Ureter (tissue), 1 donor: ENCODE measurements at regions not wholly inside any gene's neighbourhood (a gene's known extent, or its start where the extent isn't known, plus 50 kb on each side); places are given as distances from the start of the nearest gene placed in this dataset.

Source experiments
- DNase-seq: peaks from one replicate; pipeline ENCODE4 v3.0.0-alpha.2; 2020; ENCODE audit warnings: low spot score
- donor health status: DM: yes; HTN: yes; CAD: no.

- DNase-seq, result no peak
Observed at GRCh38 chr16:54579106-54579728, 292.6 kb upstream of the IRX3 start.

GRCh38 chr16:54577651-54578128, 291.1 kb upstream of the IRX3 start:
- no peak for DNase-seq

- no peak for DNase-seq
Observed at GRCh38 chr16:54576785-54577184, 290.2 kb upstream of the IRX3 start.

- no peak for DNase-seq
Observed at GRCh38 chr16:54568906-54569807, 282.6 kb upstream of the IRX3 start.

GRCh38 chr16:54564841-54565240, 278.3 kb upstream of the IRX3 start:
- DNase-seq, result no peak

GRCh38 chr16:54554581-54554980, 268.0 kb upstream of the IRX3 start:
- no peak for DNase-seq

DNA sequence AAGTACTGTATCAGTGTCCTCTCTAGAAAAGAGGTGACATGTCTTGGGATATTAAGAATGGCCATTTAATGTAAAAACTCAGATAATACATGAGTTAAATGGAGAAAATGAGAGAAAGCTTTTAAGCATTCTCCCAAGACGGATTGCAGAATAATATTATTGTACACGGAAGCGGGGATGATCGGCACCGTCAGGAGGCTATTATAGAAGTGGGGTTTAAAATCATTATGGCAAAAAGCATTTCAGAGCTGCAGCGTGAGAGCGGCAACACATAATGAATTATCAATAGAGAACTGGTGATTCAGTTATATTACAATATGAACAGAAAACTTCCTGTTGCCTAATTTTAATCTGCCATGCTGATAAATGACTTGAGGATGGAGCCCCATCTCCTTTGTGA, 261.7 kb upstream of the IRX3 start:
- DNase-seq, result no peak

- DNase-seq, result no peak
Observed at GRCh38 chr16:54547052-54547451, 260.5 kb upstream of the IRX3 start.

DNA sequence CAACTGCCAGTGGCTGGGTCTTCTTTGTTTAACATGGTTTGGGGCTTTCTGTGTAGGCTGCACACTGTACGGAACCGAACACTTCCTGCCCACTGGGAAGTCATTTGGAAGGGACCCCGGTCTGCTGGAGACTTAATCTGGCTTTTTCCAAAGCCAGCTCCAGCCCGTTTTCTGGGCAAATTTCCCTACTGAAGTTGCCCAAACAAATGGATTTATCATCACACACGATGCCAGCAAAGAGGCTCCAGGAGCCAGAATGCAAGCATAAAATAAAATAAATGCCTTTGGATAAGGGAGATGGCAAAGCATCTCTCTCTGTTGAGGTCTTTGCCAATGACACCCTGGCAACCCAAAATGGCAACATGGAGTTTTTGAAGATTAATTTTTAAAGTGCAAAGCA, 259.9 kb upstream of the IRX3 start:
- no peak for DNase-seq

- no peak for DNase-seq
Observed at GRCh38 chr16:54545854-54546511, 259.4 kb upstream of the IRX3 start.

DNA sequence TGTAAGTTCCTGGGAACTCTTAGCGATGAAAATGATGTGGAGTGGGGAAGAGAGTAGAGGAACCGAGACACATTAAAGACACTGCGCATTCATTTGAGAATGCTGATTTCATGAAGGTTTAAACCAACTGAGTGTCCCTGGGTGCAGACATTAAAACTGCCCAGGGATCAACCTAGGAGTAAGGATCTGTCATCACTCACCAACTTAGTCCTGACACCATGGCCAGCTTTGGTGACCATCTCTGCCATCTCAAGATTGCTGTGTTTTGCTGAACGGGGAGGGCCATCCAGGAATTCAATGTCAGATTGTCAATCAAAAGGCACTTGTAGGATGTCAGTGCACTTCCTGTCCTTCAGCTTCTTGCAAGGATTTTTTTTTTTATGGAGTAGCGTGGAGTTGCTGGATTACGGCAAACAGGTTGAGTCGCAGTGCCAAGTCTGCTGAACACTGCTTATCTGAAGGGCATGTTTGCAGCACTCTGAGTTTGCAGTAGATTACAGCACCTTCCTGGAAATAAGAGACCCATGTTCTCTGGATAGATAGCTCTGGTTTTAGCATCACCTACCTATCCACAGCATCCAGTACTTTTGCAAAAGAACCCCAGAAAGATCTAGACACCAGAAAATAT, 258.1 kb upstream of the IRX3 start:
- no peak for DNase-seq

DNA sequence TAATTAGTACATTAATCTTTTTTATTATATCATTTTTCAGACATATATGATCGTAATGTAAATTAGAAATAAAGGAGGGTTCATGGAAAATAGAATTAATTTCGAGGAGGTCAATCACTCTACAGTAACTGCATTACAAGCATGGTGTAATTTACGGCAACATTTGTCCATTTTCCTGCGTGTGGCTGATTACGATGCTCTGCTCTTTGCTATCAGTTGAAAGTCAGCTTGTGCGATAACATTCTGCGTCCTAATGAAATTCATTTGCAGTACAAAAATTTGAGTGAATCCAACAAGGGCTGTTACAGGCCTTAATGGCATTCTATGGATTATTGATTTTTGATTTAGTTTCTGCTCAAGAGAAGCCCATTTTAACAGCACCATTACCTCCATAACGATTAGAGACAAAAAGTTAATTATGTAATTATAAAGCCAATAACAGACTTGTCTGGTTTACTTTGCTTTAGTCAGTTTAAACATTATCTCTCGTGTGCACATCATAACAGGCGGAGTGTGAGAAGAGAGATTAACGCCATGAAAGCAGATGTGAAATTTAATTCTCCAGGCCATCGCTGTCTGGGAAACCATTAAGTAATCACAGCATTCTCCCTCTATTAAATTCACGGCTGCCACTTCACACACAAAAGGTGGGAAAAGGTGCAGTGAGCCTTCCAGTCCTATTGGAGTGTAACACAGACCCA, 256.4 kb upstream of the IRX3 start:
- no peak for DNase-seq

GRCh38 chr16:54540525-54541180, 254.1 kb upstream of the IRX3 start:
- DNase-seq, result no peak

DNA sequence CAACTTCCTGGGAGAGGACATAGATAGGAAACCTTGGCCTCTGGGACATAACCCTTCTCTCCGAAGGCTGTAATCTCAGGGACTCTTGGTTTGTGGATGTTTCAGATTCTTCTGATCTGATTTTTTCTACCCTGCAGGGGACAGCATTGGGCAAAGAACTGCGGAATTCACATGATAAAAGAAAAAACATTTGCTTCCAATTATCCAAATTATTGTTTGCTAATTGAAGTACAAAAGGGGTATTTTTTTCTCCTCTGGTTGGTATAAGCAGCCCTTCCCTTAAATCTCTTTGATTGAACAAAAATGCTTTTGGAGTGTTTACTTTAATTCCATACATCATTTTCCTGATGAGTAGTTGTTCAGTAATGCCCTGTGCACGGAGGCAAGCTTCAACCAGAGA, 251.7 kb upstream of the IRX3 start:
- DNase-seq, result no peak

DNA sequence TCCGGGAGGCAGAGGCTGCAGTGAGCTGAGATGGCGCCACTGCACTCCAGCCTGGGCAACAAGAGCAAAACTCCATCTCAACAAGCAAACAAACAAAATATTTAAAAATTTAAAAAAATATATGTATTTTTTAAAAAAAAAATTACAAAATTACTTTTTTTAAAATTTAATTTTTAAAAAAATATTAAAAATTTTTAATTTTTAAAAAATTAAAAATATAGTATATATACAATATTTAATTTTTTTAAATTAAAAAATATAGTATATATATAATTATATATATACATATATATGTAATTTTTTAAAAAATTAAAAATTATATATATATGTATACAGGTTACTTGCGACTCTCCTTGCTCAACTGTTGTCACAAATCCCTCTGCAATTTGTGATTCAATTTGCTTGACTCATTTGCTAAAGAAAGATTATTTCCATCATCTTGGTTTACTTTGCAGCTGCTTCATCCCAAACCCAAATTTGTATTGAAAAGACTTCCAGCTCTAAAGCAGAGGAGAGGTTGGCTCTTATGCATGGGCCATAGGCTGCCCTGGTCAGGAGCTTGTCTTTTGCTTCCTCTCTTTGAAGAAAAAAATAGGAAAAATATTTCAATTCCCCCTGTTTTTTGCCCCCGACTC, 247.4 kb upstream of the IRX3 start:
- no peak for DNase-seq

DNA sequence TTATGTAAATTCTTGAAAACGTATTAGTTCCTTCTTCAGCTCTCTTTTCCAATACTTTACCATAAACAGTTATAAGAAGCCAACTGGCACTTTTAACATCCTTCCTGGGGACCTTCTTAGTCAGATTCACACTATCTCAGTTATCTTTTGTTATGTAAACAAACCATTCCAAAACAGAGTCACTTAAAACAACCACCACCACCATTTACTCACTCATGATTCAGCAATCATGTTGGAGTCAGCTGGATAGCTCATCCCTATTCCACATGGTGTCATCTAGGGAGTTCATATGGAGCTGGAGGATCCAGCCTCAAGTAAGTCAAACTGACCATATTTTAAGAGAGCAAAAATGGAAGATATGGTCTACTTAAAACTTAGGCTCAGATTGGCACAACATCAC, 240.3 kb upstream of the IRX3 start:
- no peak for DNase-seq

GRCh38 chr16:54526087-54526486, 239.5 kb upstream of the IRX3 start:
- no peak for DNase-seq

GRCh38 chr16:54525104-54525503, 238.5 kb upstream of the IRX3 start:
- no peak for DNase-seq

- no peak for DNase-seq
Observed at GRCh38 chr16:54522584-54522983, 236.0 kb upstream of the IRX3 start.

DNA sequence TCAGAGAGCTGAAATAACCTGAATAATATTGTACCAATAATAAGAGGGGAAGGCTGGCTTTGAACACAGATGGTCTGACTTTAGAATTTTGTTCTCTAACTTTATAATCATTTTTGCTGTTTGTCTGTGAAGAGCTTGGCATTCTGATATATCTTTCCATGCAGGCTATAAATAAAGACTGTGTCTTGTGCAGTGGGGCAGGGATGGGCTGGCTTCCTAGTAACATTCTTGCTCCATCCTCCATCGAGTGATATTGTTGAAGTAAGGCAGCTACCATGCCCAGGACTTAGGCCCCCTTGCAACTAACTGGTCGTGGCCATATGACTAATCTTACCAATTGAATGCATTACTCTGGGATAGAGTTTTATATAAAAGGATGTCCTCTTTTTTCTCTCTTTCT, 234.7 kb upstream of the IRX3 start:
- DNase-seq, result no peak
